B cell (primary cell): ENCODE measurements at regions not wholly inside any gene's neighbourhood (a gene's known extent, or its start where the extent isn't known, plus 50 kb on each side); places are given as distances from the start of the nearest gene placed in this dataset.

Source experiments
- ATAC-seq: fragments of 200-7000 bp; cut with Tn5 transposase; one replicate; pipeline ENCODE4 v1.10.0; 2021; ENCODE audit warnings: low read depth, mild to moderate bottlenecking, moderate number of reproducible peaks, moderate library complexity
- CTCF ChIA-PET: fragments of 350-600 bp; sonication (Branson Sonifier 250); formaldehyde crosslinking; loops from one replicate; lab custom pipeline; 2021; ENCODE audit warnings: antibody characterized with exemption, inconsistent platforms; lab: Charles Lee
- POLR2A ChIA-PET: fragments of 350-600 bp; sonication (Branson Sonifier 250); formaldehyde crosslinking; loops from one replicate; lab custom pipeline; 2021; ENCODE audit warnings: antibody characterized with exemption; lab: Charles Lee
- DNase-seq: peaks from one replicate; pipeline ENCODE4 v3.0.0; 2013
- H2AFZ ChIP-seq: 2 replicates; pipeline ENCODE4 v1.6.1; 2012; ENCODE audit warnings: mild to moderate bottlenecking, low read depth, low read length; ENCODE audit not compliant: insufficient read depth, poor library complexity, severe bottlenecking
- H3K27ac ChIP-seq, 2 donors: 1 replicate in 1 of 2; 2 replicates in 1 of 2; pipeline ENCODE4 v1.5.1; 2012 to 2013; ENCODE audit warnings: low read length in 2 of 2, mild to moderate bottlenecking in 2 of 2, moderate library complexity in 1 of 2
- H3K27me3 ChIP-seq, 4 experiments: fragments of 200-600 bp in 1 of 4; sonication (generic) in 1 of 4; replicated peaks in 1 of 4; 1 replicate in 2 of 4; 2 replicates in 2 of 4; pipeline versions ENCODE4 v1.6.1 to v1.7.0; 2013 to 2016; ENCODE audit warnings: low read length in 3 of 4, mild to moderate bottlenecking in 2 of 4, mixed read lengths in 1 of 4, moderate library complexity in 1 of 4; ENCODE audit not compliant: insufficient read depth in 4 of 4, control insufficient read depth in 3 of 4; ENCODE audit errors: control extremely low read depth in 1 of 4
- H3K36me3 ChIP-seq, 2 experiments: replicated peaks in 1 of 2; 1 replicate in 1 of 2; 2 replicates in 1 of 2; pipeline versions ENCODE4 v1.6.1 to v1.7.1; 2013; ENCODE audit warnings: low read length in 1 of 2; ENCODE audit not compliant: insufficient read depth in 2 of 2, control insufficient read depth in 1 of 2; ENCODE audit errors: control extremely low read depth in 1 of 2, extremely low read depth in 1 of 2
- H3K4me1 ChIP-seq, 2 donors: fragments of 200-600 bp in 1 of 2; sonication (generic) in 1 of 2; 1 replicate in 1 of 2; 2 replicates in 1 of 2; pipeline versions ENCODE4 v1.5.1 to v1.6.1; 2013 to 2017; ENCODE audit warnings: low read length in 2 of 2; ENCODE audit not compliant: control insufficient read depth in 2 of 2, insufficient read depth in 2 of 2
- H3K4me2 ChIP-seq: replicated peaks from 2 replicates; pipeline ENCODE3; 2012; ENCODE audit warnings: mild to moderate bottlenecking, low read depth, low read length; ENCODE audit not compliant: poor library complexity, severe bottlenecking
- H3K4me3 ChIP-seq, 5 experiments: fragments of 200-600 bp in 1 of 5; sonication (generic) in 1 of 5; 1 replicate in 3 of 5; 2 replicates in 2 of 5; pipeline versions ENCODE4 v1.5.1 to v1.7.0; 2011 to 2016; ENCODE audit warnings: low read length in 4 of 5, mild to moderate bottlenecking in 4 of 5, low read depth in 2 of 5, control low read depth in 1 of 5, moderate library complexity in 1 of 5; ENCODE audit not compliant: insufficient read depth in 1 of 5; ENCODE audit errors: control extremely low read depth in 1 of 5, extremely low read depth in 1 of 5
- H3K79me2 ChIP-seq: fragments of 200-600 bp; sonication (generic); one replicate; pipeline ENCODE4 v1.6.0; 2016; ENCODE audit warnings: low read length; ENCODE audit not compliant: control insufficient read depth, insufficient read depth
- H3K9ac ChIP-seq: fragments of 200-600 bp; sonication (generic); 2 replicates; pipeline ENCODE4 v1.6.1; 2017; ENCODE audit warnings: mild to moderate bottlenecking, low read length, moderate library complexity
- H3K9me3 ChIP-seq, 3 donors: one replicate each; pipeline versions ENCODE4 v1.6.1 to v1.7.1; 2013; ENCODE audit warnings: low read length in 2 of 3; ENCODE audit not compliant: control insufficient read depth in 2 of 3, insufficient read depth in 1 of 3; ENCODE audit errors: control extremely low read depth in 1 of 3
- H4K20me1 ChIP-seq: 2 replicates; pipeline ENCODE4 v1.6.0; 2012; ENCODE audit warnings: mild to moderate bottlenecking, low read length; ENCODE audit not compliant: insufficient read depth, control insufficient read depth, poor library complexity, severe bottlenecking
- H3K27ac Mint-ChIP-seq: one replicate; pipeline ENCODE4 v1.8.0; 2021; ENCODE audit warnings: mixed read lengths
- H3K27me3 Mint-ChIP-seq: one replicate; pipeline ENCODE4 v1.8.0; 2021; ENCODE audit warnings: mixed read lengths
- H3K4me1 Mint-ChIP-seq: one replicate; pipeline ENCODE4 v1.8.0; 2021; ENCODE audit warnings: mixed read lengths
- H3K4me3 Mint-ChIP-seq: one replicate; pipeline ENCODE4 v1.8.0; 2021; ENCODE audit warnings: mixed read lengths
- H3K9me3 Mint-ChIP-seq: one replicate; pipeline ENCODE4 v1.8.0; 2022; ENCODE audit warnings: mixed read lengths; ENCODE audit not compliant: insufficient read depth
- EZH2 ChIP-seq: IDR thresholded peaks from 2 replicates; pipeline ENCODE4 v1.6.1; 2012; ENCODE audit warnings: borderline replicate concordance, low read depth, mild to moderate bottlenecking, moderate library complexity, low read length; ENCODE audit not compliant: insufficient read depth, poor library complexity, severe bottlenecking
- WGBS: methylation state at CpG from one replicate; pipeline ENCODE4 v1.1.5; 2013; ENCODE audit warnings: missing lambda C conversion rate; ENCODE audit not compliant: insufficient coverage; 5-methylcytosine and 5-hydroxymethylcytosine counted together
- intact Hi-C: fragments of 100-400 bp; cut with micrococcal nuclease; formaldehyde crosslinking; loops from one replicate; pipeline ENCODE4 v1.10.0; 2022
- TF ChIP-seq, protein P1 (sequence below): fragments of 200-600 bp; IDR thresholded peaks from one replicate; pipeline ENCODE4 v1.8.0; 2022; ENCODE audit warnings: antibody characterized with exemption, mild to moderate bottlenecking

DNA sequence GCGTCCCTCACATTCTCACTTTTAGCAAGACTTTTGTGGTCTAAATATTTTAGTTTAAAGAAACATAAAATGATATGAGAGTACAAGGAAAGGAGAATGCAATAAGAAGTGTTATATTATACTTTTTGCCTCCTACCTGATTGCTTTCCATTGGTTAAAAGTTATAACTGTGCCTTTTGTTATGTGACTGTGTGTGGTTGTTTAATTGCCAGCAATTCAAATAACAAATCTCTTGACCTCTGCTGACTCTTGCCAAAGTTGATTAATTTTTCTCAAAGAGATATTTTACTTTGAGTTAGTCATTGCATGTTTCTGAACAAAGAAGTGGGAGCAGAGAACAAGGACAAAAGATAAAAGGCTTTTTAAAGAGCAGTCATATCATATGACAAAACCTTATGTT, 599.5 kb downstream of the SUCLG1 start:
- no peaks in the 10 kb centered on the region for H3K27me3 Mint-ChIP-seq
- POLR2A ChIA-PET = no interaction called here

DNA sequence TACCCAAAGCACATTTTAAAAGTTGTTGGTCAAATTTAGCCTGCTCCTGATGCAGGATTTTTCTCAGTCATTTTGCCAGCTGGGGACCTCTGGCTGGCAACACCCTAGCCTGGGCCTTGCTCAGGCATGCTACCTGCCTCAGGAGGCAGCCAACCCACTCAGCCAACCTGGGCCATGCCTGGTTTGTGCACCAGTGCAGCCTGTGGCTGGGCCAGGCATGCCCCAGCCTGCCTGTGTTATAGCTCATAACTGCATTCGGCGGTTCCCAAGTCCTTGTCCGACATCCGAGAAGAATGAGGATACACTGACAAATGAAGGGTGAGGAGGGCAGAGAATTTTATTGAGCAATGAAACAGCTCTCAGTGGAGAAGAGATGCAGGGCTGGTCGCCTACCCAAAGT, 608.0 kb downstream of the SUCLG1 start:
- Histone ChIP-seq H3K9ac (no peak overlapping the region), H3K79me2 (no peaks in the 10 kb centered on the region), H4K20me1 (no peaks in the 10 kb centered on the region), H3K4me2 (no peak overlapping the region), H3K4me1 (no peaks in the 10 kb centered on the region), H3K9me3 (peaks cover 0 to 6% (median 0%) of the 10 kb centered on the region in 3 donors), H3K27me3 (no peaks in the 10 kb centered on the region), H3K4me3 (no peak overlapping the region), H3K27ac (no peak overlapping the region), H3K36me3 (no peaks in the 10 kb centered on the region), H2AFZ (no peak overlapping the region)
- no peaks in the 10 kb centered on the region for H3K4me1 Mint-ChIP-seq
- no peak overlapping the region for H3K27ac Mint-ChIP-seq
- ChIA-PET CTCF (no interaction called here), POLR2A (no interaction called here)
- no peak for ATAC-seq
- no peaks in the 10 kb centered on the region for H3K27me3 Mint-ChIP-seq
- WGBS = 96% methylated on average over 5 of the region's 5 CpGs
- no peaks in the 10 kb centered on the region for H3K9me3 Mint-ChIP-seq
- TF ChIP-seq, protein P1, sequence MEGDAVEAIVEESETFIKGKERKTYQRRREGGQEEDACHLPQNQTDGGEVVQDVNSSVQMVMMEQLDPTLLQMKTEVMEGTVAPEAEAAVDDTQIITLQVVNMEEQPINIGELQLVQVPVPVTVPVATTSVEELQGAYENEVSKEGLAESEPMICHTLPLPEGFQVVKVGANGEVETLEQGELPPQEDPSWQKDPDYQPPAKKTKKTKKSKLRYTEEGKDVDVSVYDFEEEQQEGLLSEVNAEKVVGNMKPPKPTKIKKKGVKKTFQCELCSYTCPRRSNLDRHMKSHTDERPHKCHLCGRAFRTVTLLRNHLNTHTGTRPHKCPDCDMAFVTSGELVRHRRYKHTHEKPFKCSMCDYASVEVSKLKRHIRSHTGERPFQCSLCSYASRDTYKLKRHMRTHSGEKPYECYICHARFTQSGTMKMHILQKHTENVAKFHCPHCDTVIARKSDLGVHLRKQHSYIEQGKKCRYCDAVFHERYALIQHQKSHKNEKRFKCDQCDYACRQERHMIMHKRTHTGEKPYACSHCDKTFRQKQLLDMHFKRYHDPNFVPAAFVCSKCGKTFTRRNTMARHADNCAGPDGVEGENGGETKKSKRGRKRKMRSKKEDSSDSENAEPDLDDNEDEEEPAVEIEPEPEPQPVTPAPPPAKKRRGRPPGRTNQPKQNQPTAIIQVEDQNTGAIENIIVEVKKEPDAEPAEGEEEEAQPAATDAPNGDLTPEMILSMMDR = no peak
- no peak for TF ChIP-seq EZH2
- no peak overlapping the region for H3K4me3 Mint-ChIP-seq
- intact Hi-C loops = no loop called here
- no peak for DNase-seq

More for the DNA sequence above, 599.5 kb downstream of the SUCLG1 start:
- Mint-ChIP-seq H3K27ac (no peak overlapping the region), H3K4me3 (no peak overlapping the region), H3K4me1 (no peaks in the 10 kb centered on the region), H3K9me3 (no peaks in the 10 kb centered on the region)
- CTCF ChIA-PET = no interaction called here
- no peak for ATAC-seq
- Histone ChIP-seq H2AFZ (no peak overlapping the region), H3K4me2 (no peak overlapping the region), H3K79me2 (no peaks in the 10 kb centered on the region), H3K9ac (no peak overlapping the region), H3K4me3 (no peak overlapping the region), H4K20me1 (no peaks in the 10 kb centered on the region), H3K27me3 (no peaks in the 10 kb centered on the region), H3K36me3 (no peaks in the 10 kb centered on the region), H3K9me3 (no peaks in the 10 kb centered on the region), H3K4me1 (no peaks in the 10 kb centered on the region), H3K27ac (no peak overlapping the region)
- no CpG with 5 or more reads among the region's 1 CpG for WGBS
- no peak for DNase-seq
- TF ChIP-seq, protein P1 = no peak
- no peak for TF ChIP-seq EZH2
- intact Hi-C loops = no loop called here
